ENCODE measurements at regions not wholly inside any gene's neighbourhood (a gene's known extent, or its start where the extent isn't known, plus 50 kb on each side); places are given as distances from the start of the nearest gene placed in this dataset.

DNA sequence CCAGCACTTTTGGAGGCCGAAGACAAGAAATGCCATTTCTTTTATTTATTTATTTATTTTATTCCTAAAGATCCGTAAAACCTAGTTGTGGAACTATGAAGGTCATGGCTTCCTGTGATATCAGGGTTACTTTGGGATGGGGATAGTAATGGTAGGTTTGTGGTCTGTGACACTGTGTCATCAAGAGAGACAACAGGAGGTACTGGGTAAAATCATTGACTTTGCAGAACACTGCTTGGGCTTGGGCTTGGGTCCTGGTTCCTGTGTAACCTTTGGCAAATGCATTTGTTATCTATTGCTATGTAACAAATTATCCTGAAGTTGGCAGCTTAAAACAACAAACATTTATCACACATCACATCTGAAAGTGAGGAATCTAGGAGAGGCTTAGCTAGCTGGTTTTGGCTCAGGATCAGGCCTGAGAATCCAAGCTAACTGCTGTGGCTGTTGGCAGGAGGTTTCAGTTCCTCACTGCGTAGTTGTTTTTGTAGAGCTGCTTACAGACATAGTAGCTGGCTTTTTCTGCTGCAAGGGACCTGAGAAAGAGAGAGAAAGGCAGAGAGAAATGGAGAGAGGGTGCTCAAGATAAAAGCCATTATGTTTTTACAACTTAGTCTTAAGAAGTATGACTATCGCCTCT is 576.4 kb upstream of the SLIT2 start:
- no peak overlapping the region for H3K27ac ChIP-seq
- TF ChIP-seq POLR2A (IDR thresholded peaks at IDR 0.05) = no peak
- TF ChIP-seq, protein P1, sequence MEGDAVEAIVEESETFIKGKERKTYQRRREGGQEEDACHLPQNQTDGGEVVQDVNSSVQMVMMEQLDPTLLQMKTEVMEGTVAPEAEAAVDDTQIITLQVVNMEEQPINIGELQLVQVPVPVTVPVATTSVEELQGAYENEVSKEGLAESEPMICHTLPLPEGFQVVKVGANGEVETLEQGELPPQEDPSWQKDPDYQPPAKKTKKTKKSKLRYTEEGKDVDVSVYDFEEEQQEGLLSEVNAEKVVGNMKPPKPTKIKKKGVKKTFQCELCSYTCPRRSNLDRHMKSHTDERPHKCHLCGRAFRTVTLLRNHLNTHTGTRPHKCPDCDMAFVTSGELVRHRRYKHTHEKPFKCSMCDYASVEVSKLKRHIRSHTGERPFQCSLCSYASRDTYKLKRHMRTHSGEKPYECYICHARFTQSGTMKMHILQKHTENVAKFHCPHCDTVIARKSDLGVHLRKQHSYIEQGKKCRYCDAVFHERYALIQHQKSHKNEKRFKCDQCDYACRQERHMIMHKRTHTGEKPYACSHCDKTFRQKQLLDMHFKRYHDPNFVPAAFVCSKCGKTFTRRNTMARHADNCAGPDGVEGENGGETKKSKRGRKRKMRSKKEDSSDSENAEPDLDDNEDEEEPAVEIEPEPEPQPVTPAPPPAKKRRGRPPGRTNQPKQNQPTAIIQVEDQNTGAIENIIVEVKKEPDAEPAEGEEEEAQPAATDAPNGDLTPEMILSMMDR (IDR thresholded peaks at IDR 0.05) = no peak
- intact Hi-C loops (cut with DNase I) = no loop called here
- 65 to 72% methylated on average over 4 of the region's 4 CpGs for WGBS, 2 donors
- no peak overlapping the region for H3K4me3 ChIP-seq
- H3K4me1 ChIP-seq = no peaks in the 10 kb centered on the region
- no peaks in the 10 kb centered on the region for H3K36me3 ChIP-seq
- DNase-seq = no peak
- no peaks in the 10 kb centered on the region for H3K27me3 ChIP-seq
- H3K9me3 ChIP-seq = peaks cover 0 to 7% (median 0%) of the 10 kb centered on the region in 3 donors

DNA sequence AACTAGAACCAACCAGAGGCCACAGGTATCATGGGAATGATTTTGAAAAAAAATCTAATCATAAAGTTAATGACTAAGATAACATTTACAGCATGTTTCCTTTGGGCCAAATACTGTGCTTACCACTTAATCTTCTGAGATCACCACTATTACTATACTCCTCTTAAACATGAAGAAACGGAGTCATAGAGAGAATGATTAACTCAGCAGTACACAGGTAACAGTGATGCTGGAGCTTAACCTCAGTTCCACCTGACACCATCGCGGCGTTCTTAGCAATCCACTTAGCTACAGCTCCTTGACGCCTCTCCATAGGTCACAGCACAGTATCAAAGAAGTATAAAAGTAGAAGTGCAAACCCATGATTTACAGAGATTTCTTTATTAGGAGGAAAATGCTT is 592.6 kb upstream of the SLIT2 start:
- H3K9me3 ChIP-seq = no peaks in the 10 kb centered on the region
- no peak for DNase-seq
- H3K4me3 ChIP-seq = no peak overlapping the region
- 81 to 90% methylated on average over 5 of the region's 5 CpGs for WGBS, 2 donors
- intact Hi-C loops (cut with DNase I) = no loop called here
- no peaks in the 10 kb centered on the region for H3K27me3 ChIP-seq
- no peaks in the 10 kb centered on the region for H3K36me3 ChIP-seq
- H3K27ac ChIP-seq = no peak overlapping the region
- no peaks in the 10 kb centered on the region for H3K4me1 ChIP-seq
- no peak for TF ChIP-seq POLR2A (IDR thresholded peaks at IDR 0.05)
- TF ChIP-seq, protein P1 (IDR thresholded peaks at IDR 0.05) = no peak

DNA sequence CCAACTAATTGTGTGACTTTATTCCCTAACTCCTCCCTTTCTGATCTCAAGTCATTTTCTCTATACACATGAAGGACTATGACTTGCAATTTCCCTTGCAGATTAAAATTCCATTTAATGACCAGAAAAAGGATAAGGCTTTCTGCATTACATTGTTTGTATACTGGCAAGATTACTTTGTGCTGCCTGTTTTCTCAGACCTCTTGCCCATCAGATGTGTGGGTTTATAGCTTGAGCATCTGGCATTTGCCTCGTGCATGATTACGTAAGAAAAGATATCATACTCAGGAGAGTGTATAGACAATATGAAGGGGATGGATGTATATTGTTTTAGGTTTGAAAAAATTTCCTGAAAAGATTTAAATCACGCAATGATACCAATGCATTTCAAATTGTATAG is 593.8 kb upstream of the SLIT2 start:
- Histone ChIP-seq H3K4me1 (no peaks in the 10 kb centered on the region), H3K36me3 (no peaks in the 10 kb centered on the region), H3K27me3 (no peaks in the 10 kb centered on the region), H3K9me3 (no peaks in the 10 kb centered on the region), H3K4me3 (no peak overlapping the region), H3K27ac (no peak overlapping the region)
- 81 to 89% methylated on average over 3 of the region's 3 CpGs for WGBS, 2 donors
- DNase-seq = no peak
- TF ChIP-seq, protein P1 (IDR thresholded peaks at IDR 0.05) = no peak
- no peak for TF ChIP-seq POLR2A (IDR thresholded peaks at IDR 0.05)
- intact Hi-C loops (cut with DNase I) = no loop called here

DNA sequence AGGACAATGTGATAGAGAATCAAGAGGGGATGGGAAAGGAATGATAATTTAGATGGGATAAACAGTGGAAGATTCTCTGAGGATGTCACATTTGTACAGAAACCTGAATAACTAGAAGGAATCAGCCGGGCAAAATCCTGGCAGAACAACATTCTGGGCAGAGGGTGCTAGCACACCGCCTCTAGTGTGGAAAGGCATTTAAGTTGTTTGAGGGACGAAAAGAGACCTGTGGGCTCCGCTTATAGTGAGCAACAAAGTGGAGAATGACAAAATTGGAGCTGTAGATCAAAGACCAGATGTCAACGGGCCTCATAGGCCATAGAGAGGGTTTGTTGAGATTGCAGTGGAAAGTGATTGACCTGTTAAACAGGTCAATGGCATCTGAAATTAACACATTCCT is 596.0 kb upstream of the SLIT2 start:
- H3K36me3 ChIP-seq = no peaks in the 10 kb centered on the region
- H3K4me1 ChIP-seq = no peaks in the 10 kb centered on the region
- 83% methylated on average over 5 of the region's 5 CpGs for WGBS, 2 donors
- no peak for DNase-seq
- H3K4me3 ChIP-seq = no peak overlapping the region
- intact Hi-C loops (cut with DNase I) = no loop called here
- TF ChIP-seq, protein P1 (IDR thresholded peaks at IDR 0.05) = no peak
- no peak overlapping the region for H3K27ac ChIP-seq
- H3K9me3 ChIP-seq = no peaks in the 10 kb centered on the region
- no peaks in the 10 kb centered on the region for H3K27me3 ChIP-seq

DNA sequence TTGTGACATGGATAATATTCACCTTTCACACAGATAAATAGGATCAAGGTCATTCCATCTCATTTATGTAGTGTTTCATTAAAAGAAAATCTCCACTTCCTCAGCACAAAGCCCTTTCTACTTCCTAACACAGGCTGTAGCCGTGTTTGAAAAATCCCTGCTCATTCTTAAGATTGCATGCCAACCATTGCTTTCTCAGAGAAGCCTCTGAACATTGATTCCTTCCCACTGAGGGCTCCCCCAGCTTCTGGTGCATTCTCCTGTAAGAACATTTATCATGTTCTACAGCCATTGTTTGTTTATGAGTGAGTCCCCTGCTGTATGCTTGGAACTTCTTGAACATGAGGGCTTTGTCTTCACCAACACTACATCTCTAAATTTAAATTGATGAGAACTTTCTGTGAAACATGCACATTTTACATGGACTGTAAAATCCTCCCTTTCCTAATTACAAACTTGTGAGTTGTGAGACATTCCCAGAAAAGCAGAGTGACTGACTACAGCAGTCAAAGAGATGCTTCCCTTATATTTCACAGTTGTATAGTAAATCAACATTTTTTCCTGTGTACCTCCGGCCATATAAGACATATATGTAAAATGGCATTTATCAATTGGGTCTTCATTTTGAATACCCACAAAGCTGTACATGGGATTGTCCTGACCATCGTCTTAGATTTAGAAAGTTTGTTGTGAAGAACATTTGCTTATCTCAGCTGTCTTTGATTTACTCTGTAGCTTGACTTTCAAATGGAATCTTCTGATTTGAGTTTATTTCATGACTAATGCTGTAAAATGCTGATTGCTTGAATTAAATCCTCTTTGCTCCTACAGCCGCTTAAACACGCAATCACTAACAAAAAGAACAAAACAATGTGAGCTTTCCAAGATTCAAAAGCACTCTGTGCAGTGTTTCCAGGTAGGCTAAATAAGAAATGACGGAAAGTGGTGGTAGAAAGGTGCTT is 600.5 kb upstream of the SLIT2 start:
- Histone ChIP-seq H3K27ac (no peak overlapping the region), H3K4me1 (no peaks in the 10 kb centered on the region), H3K9me3 (no peaks in the 10 kb centered on the region), H3K27me3 (no peaks in the 10 kb centered on the region), H3K4me3 (no peak overlapping the region), H3K36me3 (no peaks in the 10 kb centered on the region)
- DNase-seq = no peak
- intact Hi-C loops (cut with DNase I) = no loop called here
- TF ChIP-seq, protein P1 (IDR thresholded peaks at IDR 0.05) = no peak
- no peak for TF ChIP-seq POLR2A (IDR thresholded peaks at IDR 0.05)
- 63 to 72% methylated on average over 6 of the region's 6 CpGs for WGBS, 2 donors

Measured in esophagus squamous epithelium (tissue), 5 donors.